ENCODE measurements at regions not wholly inside any gene's neighbourhood (a gene's known extent, or its start where the extent isn't known, plus 50 kb on each side); places are given as distances from the start of the nearest gene placed in this dataset.
"Not testable (repeated sequence)": the region's sequence is repeated elsewhere in the genome, so short reads cannot be mapped to it uniquely, and the experiment has no call there.

DNA sequence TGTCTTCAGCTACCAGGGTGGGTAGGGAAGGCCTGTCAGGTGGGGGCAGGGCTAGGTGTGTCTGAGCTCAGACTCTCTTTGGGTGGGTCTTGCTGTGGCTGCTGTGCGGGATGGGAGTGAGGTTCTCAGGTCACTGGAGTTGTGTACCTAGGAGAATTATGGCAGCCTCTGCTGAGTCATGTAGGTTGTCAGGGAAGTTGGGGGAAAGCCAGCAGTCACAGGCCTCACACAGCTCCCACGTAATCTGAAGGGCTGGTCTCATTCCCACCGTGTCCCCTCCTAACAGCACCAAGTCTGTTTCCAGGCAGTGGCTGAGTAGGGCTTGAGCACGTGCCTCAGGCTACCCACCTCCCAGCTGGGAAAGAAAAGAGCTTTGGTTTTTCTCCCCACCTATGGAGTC is 67.0 kb downstream of the CHCHD4 start:
- no peak for DNase-seq

DNA sequence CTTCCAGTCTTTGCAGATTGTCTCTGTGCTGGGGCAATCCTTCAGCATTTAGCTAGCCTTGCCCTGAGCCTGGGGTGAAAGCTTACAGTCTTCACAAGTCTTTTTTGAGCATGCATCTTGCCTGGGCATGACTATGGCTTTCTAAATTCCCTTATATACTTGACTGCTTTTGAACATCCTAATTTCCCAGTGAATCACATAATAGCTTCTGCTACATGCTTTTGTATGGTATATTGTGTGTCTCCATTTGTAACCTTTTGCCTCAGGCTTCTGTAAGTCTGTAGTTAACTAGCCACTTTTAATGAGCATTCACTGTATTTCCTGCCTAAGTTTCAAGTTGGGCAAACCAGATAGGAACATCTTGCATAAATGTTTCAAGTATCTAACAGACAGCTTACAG is 76.8 kb downstream of the CHCHD4 start:
- DNase-seq = no peak

DNA sequence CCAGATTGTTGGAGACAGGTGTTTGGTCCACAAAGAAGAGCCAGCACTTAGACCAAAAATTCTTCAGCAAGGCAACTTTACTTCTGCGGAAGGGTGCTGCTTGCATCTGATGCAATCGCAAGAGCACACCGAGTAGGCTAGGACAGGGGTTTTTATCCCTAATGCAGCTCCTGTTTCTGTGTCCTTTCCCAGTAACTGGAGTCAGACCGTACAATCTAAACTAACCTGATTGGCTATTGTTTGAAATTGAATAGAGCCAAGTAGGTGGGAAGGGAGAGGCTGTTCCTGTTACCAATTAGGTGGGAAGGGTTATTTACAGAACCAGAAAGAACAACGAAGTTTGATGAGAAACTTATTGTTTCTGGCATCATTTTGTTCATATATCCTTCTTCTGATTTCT is 77.6 kb downstream of the CHCHD4 start:
- DNase-seq = no peak

DNA sequence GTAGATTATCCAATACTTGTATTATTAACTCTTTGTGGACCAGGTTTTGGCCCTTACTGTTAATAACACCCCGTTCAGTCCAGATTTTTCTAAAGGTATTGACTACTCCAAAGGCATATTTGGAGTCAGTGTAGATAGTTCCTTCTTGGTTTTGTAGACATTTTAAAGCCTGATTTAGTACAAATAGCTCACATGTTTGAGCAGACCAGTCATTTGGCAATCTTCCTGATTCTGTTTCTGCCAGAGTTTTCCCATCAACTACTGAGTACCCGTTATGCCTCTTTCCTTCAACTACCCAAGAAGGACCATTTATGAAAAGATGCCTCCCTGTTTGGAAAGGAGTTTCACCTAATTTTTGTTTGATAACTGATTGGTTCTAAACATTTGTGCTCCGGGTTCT is 82.0 kb downstream of the CHCHD4 start:
- no peak for DNase-seq

DNA sequence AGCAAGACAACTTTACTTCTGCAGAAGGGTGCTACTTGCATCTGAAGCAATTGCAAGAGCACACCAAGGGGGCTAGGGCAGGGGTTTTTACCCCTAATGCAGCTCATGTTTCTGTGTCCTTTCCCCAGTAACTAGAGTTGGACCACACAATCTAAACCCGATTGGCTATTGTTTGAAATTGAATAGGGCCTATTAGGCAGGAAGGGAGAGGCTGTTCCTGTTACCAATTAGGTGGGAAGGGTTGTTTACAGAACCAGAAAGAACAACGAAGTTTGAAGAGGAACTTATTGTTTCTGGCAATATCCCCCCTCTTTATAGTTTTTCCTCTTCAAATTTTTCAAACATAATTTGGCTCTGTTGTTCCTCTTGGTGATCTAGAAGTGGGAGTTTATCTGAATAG is 85.5 kb downstream of the CHCHD4 start:
- no peak for DNase-seq

DNA sequence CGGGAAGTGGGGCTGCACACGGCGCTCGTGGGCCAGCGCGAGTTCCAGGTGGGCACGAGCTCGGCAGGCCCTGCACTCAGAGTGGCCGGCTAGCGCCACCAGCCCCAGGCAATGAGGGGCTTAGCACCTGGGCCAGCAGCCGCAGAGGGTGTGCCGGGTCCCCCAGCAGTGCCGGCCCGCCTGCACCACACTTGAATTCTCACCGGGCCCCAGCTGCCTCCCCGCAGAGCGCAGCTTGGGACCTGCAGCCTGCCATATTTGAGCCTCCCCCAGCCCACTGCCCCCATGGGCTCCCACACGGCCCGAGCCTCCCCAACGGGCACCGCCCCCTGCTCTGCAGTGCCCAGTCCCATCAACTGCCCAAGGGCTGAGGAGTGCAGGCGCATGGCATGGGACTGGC is 87.5 kb downstream of the CHCHD4 start:
- no peak for DNase-seq

DNA sequence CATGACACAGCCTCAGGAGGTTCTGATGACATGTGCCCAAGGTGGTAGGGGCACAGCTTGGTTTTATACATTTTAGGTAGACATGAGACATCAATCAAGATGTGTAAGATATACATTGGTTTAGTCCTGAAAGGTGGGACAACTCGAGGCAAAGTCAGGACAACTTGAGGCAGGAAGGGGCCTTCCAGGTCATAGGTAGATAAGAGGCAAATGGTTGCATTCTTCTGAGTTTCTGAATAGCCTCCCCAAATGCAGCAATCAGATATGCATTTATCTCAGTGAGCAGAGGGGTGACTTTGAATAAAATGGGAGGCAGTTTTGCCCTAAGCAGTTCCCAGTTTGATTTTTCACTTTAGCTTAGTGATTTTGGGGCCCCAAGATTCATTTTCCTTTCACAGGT is 91.6 kb downstream of the CHCHD4 start:
- DNase-seq = no peak

DNA sequence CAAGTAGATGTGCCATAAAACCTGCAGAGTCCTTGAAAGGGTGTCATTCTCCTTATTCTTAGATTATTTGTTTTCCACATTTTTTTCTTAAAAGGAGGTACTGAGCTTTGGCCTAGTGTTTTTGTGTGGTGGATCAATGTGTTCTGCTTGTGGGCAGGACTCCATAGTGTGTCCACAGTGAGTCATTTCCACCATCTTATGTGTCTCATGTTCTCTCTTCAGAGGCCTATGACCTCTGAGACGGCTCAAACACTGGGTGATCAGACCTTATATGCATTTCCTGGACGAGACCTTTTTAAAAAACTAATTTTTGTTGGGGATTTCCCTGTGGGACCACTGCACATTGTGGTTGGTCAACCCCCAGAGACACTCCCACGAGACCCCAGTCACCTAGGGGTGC is 93.4 kb downstream of the CHCHD4 start:
- DNase-seq = no peak

DNA sequence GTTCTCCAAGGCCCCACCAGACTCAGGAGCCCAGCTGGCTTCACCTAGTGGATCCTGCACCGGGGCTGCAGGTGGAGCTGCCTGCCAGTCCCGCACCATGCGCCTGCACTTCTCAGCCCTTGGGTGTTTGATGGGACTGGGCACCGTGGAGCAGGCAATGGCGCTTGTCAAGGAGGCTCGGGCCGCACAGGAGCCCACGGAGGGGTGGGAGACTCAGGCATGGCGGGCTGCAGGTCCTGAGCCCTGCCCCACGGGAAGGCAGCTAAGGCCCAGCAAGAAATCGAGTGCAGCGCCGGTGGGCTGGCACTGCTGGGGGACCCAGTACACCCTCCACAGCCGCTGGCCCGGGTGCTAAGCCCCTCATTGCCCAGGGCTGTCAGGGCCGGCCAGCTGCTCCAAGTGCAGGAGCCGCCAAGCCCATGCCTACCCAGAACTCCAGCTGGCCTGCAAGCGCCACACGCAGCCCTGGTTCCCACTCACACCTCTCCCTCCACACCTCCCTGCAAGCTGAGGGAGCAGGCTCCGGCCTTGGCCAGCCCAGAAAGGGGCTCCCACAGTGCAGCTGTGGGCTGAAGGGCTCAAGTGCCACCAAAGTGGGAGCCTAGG is 95.2 kb downstream of the CHCHD4 start:
- DNase-seq = not testable (repeated sequence)

DNA sequence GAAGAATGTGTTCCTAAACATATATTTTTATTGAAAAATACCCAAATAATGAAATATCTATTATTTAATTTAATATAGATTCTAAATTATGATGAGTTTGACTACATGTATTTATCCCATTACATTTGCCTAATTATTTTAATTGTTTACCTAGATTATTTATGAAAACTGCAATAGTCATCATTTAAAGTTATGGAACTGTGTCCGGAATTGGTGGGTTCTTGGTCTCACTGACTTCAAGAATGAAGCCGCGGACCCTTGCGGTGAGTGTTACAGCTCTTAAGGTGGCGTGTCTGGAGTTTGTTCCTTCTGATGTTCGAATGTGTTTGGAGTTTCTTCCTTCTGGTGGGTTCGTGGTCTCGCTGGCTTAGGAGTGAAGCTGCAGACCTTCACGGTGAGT is 96.5 kb downstream of the CHCHD4 start:
- not testable (repeated sequence) for DNase-seq

DNA sequence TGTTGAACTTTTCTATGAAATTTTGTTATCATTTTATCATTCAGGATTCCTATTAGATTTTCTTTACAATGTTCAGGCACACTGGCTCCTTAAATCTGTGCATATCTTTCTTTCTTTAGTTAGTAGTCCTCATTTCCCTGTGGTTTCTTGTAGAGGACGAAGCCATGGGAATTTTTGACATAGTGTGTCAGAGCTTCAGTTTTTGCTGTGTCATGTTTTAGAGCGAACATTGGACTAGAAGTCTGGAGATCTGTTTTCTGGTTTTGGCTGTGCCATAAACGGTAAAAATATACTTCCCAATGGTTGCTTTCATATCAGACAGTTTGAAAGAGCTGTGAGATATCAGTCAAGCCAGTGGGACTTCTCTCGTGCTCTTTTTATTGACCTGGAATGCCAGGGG is 105.2 kb downstream of the CHCHD4 start:
- DNase-seq = no peak

DNA sequence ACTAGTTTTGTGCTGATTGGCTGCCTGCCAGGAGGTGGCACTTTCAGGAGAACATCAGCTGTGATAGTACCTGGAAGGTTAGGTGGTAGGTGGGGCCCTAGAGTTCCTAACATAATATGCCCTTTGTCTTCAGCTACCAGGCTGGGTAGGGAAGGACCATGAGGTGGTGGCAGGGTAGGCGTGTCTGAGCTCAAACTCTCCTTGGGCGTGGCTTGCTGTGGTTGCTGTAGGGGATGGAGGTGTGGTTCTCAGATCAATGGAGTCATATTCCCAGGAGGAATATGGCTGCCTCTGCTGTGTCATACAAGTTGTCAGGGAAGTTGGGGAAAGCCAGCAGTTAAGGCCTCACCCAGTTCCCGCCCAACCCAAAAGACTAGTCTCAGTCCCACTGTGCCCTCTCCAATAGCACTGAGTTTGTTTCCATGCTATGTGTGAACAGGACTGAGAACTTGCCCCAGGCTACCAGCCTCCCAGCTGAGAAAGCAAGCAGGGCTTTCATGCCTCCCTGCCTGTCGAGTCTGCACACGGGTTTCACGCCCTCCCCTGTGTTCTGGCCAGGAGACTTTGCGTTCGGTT is 107.7 kb downstream of the CHCHD4 start:
- DNase-seq = peak; percentile 38

DNA sequence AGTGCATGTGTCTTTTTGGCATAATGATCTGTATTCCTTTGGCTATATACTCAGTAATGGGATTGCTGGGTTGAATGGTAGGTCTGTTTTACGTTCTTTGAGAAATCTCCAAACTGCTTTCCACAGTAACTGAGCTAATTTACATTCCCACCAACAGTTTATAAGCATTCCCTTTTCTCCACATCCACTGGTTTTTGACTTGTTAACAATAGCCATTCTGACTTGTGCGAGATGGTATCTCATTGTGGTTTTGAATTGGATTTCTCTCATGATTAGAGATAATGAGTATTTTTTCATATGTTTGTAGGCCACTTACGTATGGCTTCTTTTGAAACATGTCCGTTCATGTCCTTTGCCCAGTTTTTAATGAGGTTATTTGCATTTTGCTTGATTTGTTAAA is 117.7 kb downstream of the CHCHD4 start:
- no peak for DNase-seq

DNA sequence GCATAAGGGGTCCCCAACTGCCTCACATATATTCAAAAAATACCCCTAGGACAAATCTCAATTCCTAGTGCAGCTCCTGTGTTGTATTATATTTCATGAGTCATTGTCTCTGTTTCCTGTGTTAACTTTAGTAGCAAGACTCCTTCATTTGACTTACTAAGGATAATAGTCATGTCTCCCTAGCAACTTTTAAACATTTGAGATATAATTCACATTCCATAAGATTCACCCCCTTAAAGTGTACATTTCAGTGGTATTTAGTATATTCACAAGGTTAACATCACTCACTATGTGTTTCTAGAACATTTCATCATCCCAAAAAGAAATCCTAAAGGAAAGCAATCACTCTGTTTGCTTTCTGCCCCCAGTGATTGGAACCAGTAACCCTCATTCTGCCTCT is 121.3 kb upstream of the WNT7A start:
- DNase-seq = no peak

DNA sequence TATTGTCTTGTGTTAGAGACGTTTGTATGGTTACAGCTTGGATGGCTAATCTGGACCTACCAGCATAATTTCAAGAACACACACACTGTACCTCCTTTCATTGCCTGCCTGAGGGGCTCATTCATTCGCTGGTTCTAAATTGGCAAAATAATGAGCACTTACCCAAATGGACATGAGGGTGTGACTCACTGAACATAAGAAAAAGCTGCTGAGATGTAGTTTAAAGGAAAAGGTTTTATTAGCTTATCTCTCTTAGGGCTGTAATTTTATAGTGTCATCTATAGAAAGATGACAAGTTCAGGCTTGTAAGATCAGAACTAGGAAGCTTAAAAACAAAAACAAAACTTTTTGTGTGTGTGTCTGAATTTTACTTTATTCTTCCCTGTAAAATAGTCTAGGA is 120.7 kb upstream of the WNT7A start:
- DNase-seq = no peak

DNA sequence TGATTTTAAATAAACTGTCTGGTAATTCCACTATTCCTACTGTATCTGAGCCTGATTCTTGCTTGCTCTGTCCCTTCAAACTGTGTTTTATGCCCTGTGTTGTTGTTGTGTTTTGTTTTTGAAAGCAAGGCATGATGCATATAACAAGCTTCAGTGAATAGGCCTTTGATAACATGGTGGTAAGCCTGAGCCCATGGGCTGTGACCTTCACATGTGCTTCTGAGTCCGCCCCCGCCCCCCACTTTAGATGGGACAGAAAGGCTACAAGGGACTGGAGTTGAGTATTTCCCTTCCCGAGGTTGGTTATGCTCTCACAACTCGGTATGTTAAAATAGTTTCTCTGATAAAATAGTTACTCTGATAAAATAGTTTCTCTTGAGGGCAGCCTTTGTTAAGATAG is 119.0 kb upstream of the WNT7A start:
- DNase-seq = no peak

DNA sequence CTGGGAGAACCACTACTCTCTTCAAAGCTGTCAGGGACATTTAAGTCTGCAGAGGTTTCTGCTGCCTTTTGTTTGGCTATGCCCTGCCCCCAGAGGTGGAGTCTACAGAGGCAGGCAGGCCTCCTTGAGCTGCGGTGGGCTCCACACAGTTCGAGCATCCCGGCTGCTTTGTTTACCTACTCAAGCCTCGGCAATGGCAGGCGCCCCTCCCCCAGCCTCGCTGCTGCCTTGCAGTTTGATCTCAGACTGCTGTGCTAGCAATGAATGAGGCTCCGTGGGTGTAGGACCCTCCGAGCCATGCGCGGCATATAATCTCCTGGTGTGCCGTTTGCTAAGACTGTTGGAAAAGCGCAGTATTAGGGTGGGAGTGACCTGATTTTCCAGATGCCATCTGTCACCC is 115.3 kb upstream of the WNT7A start:
- not testable (repeated sequence) for DNase-seq

DNA sequence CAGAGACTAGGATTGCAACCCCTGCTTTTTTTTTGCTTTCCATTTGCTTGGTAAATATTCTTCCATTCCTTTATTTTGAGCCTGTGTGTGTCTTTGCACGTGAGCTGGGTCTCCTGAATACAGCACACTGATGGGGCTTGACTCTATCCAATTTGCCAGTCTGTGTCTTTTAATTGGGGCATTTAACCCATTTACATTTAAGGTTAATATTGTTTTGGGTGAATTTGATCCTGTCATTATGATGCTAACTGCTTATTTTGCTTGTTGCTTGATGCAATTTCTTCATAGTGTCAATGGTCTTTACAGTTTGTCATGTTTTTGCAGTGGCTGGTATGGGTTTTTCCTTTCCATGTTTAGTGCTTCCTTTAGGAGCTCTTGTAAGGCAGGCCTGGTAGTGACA is 109.1 kb upstream of the WNT7A start:
- not testable (repeated sequence) for DNase-seq

DNA sequence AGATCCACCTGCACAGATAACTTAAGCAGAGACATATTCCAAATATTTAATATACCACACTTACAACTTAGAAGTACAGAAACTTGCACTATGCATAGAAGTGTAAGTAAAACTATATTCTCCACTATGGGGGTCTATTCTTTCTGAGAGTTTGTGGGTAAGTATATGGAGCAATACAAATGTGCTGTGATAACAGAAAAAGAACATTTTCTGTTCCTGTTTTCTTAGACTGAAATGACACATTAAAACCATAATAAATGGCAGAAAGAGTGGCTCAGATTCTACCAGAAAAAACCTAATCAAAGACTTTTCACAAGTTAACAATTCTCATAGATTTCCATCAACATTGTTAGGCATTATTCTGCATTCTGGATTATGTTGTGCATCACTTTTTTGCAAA is 96.6 kb upstream of the WNT7A start:
- peak; percentile 12 for DNase-seq

DNA sequence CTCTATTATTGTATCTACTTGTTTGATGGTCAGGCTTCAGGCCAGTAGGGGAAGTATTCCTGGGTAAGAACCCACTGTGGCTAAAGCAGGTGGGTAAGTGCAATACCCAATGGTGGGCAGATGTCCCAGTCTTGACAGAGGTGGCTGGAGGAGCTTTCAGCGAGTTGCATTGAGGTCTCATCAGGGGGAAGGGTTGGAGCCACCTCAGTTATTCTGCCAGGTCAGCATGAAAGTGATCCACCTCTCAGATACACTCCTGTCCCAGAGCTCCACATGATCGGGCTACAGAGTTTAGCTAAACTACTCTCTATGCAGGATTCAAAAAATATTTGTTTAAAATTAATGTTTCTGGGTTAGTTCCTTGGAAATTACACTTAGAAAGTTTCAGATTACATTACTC is 95.8 kb upstream of the WNT7A start:
- DNase-seq = peak; percentile 68

DNA sequence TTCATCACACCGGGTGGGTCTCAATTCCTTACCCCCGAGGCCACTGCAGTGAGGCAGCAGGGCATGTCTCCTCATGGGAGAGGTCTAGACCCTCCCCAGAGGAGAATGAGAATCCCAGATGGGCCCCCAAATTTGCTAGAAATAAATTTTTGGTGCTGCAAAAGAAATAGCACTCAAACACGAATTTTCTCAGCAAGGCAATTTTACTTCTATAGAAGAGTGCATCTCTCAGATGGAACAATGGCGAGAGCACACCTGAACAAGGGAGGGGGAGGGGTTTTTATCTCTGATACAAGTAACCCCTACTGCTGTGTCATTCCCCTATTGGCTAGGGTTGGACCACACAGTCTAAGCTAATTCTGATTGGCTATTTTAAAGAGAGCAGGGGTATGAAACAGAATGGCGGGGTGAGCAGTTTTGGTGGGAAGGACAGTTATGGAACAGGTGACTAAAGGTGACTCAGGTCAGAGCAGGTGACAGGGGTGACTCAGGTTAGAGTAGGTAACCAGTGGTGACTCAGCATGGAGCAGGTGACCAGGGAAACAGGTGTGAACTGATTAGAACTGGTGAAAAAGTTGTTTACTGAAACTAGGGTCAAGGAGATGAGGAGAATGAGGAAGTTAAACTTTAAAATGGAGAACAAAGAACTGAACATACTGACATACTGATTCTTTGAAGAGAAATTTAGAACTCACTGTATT is 93.0 kb upstream of the WNT7A start:
- peak; percentile 79 for DNase-seq

DNA sequence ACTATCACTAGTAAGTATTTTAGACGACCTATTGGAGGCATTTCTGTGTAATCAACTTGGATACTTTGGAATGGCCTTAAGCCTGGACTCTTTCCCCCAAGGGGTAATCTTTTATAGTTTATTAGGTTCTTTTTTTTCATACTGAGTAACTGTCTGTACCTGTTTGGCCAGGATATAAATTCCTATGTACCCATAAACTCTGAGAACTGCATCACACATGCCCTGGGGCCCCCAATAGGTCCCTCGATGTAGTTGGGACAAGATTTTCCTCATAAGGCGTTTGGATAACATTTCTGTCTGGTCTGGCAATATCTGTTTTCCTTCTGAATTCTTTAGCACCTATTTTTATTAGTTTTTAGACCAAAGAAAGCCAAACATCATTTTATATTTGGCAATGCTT is 86.4 kb upstream of the WNT7A start:
- no peak for DNase-seq

DNA sequence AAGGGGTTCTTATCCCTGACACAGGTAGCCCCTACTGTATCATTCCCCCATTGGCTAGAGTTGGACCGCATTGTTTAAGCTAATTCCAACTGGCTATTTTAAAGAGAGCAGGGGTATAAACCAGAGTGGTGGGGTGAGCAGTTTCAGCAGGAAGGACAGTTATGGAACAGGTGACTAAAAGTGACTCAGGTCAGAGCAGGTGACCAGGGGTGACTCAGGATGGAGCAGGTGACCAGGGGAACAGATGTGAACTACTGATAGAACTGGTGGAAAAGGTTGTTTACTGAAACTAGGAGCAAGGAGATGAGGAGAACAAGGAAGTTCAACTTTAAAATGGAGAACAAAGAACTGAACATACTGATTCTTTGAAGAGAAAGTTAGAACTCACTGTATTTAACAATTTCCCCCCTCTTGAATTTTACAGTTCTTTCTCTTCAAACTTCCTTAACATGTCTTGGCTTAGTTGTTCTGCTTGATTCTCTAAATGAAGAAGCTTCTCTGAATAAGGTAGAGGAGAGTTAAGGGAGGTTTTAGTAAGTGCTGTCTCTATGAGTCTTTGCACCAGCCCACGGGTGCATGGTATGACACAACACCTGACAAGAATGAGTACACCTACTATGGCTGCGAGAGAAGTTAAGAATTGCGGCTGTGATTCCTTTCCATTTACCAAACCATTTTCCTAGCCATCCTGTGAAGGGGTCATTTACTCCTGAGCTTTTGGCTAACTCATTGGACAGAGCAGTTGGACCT is 83.4 kb upstream of the WNT7A start:
- no peak for DNase-seq
